ENCODE measurements at regions not wholly inside any gene's neighbourhood (a gene's known extent, or its start where the extent isn't known, plus 50 kb on each side); places are given as distances from the start of the nearest gene placed in this dataset.

DNA sequence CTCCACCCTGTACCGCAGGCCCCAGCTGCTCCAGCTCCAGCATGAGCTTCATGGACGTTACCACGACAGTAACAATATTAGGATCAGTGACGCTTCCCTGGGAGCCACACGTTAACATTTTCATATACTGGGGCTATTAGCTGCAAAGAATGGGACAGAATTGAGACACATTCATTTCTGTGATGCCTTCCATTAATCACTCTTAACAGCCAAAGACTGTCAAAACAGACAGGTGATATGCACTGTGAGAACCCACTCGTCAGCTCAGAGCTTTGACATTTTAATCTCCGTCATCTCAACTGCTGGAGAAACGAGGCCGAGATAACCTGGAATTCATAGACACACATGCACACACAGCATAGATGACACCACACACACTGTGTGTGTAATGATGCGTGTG is 408.4 kb upstream of the SHH start:
- TF ChIP-seq, protein P1, sequence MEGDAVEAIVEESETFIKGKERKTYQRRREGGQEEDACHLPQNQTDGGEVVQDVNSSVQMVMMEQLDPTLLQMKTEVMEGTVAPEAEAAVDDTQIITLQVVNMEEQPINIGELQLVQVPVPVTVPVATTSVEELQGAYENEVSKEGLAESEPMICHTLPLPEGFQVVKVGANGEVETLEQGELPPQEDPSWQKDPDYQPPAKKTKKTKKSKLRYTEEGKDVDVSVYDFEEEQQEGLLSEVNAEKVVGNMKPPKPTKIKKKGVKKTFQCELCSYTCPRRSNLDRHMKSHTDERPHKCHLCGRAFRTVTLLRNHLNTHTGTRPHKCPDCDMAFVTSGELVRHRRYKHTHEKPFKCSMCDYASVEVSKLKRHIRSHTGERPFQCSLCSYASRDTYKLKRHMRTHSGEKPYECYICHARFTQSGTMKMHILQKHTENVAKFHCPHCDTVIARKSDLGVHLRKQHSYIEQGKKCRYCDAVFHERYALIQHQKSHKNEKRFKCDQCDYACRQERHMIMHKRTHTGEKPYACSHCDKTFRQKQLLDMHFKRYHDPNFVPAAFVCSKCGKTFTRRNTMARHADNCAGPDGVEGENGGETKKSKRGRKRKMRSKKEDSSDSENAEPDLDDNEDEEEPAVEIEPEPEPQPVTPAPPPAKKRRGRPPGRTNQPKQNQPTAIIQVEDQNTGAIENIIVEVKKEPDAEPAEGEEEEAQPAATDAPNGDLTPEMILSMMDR (IDR thresholded peaks at IDR 0.05): no peak
- TF ChIP-seq POLR2A (IDR thresholded peaks at IDR 0.05) (no peak), EP300 (IDR thresholded peaks at IDR 0.05) (no peak)
